Peyer's patch (tissue), 4 donors: ENCODE measurements at regions not wholly inside any gene's neighbourhood (a gene's known extent, or its start where the extent isn't known, plus 50 kb on each side); places are given as distances from the start of the nearest gene placed in this dataset.
"Not testable (repeated sequence)": the region's sequence is repeated elsewhere in the genome, so short reads cannot be mapped to it uniquely, and the experiment has no call there.

ENCODE experiments used
- CTCF ChIP-seq, 6 experiments: fragments of 450-650 bp in 4 of 6; fragments of 200-600 bp in 2 of 6; sonication (generic) in 1 of 6; IDR thresholded peaks; one replicate each; pipeline ENCODE4 v1.5.1; 2017 to 2019; ENCODE audit warnings: antibody characterized with exemption in 6 of 6, mild to moderate bottlenecking in 3 of 6, moderate library complexity in 1 of 6
- POLR2A ChIP-seq, 2 donors: fragments of 450-650 bp; IDR thresholded peaks; one replicate each; pipeline ENCODE4 v1.5.1; 2017; ENCODE audit warnings: antibody characterized with exemption in 2 of 2, mild to moderate bottlenecking in 2 of 2, moderate library complexity in 2 of 2

DNA sequence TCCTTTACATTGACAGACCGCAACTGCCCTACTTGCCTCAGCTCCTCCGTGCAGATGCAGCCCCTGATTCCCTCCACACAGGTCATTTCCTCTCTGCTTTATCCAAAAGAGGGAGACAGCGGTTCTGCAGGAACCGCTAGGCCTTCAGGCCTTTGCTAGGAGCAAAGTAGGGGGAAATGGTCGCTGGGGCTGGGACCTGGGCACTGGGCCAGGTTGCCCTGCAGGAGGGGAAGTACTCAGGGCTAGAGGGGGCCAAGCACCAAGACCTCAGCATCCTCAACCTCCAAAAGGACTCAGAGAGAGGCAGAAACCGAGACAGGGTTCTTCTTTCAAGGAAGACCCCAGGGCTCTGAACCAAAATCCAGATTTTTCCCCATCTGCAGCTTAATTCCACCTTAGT, 160.4 kb upstream of the NOTCH2NLA start:
- TF ChIP-seq CTCF, POLR2A (IDR thresholded peaks at IDR 0.05): not testable (repeated sequence)
